Activated CD8-positive, alpha-beta T cell treated with anti-CD3 and anti-CD28 coated beads, Interleukin-2, amount 10 ng/mL, durations not matched to agents 7 days and 5 days (primary cell): ENCODE measurements at regions not wholly inside any gene's neighbourhood (a gene's known extent, or its start where the extent isn't known, plus 50 kb on each side); places are given as distances from the start of the nearest gene placed in this dataset.

Experiments used
- ATAC-seq: fragments of 150-1000 bp; cut with Tn5 transposase; one replicate; pipeline ENCODE4 v1.10.0; 2021; ENCODE audit warnings: moderate library complexity
- CTCF ChIA-PET: fragments of 350-600 bp; sonication (Branson Sonifier 250); formaldehyde crosslinking; loops from one replicate; lab custom pipeline; 2021; ENCODE audit warnings: antibody characterized with exemption; lab: Charles Lee
- POLR2A ChIA-PET: fragments of 350-600 bp; sonication (Branson Sonifier 250); formaldehyde crosslinking; loops from one replicate; lab custom pipeline; 2021; ENCODE audit warnings: antibody characterized with exemption; lab: Charles Lee
- DNase-seq: peaks from one replicate; pipeline ENCODE4 v3.0.0-alpha.2; 2020
- H3K27ac Mint-ChIP-seq: one replicate; pipeline ENCODE4 v1.8.0; 2021; ENCODE audit warnings: mild to moderate bottlenecking, mixed read lengths
- H3K27me3 Mint-ChIP-seq: one replicate; pipeline ENCODE4 v1.8.0; 2021; ENCODE audit warnings: low read depth, mixed read lengths
- H3K36me3 Mint-ChIP-seq: one replicate; pipeline ENCODE4 v1.8.0; 2021; ENCODE audit warnings: low read depth, mixed read lengths
- H3K4me1 Mint-ChIP-seq: one replicate; pipeline ENCODE4 v1.8.0; 2021; ENCODE audit warnings: low read depth, mixed read lengths
- H3K4me3 Mint-ChIP-seq: one replicate; pipeline ENCODE4 v1.8.0; 2021; ENCODE audit warnings: mild to moderate bottlenecking, mixed read lengths
- H3K9me3 Mint-ChIP-seq: one replicate; pipeline ENCODE4 v1.8.0; 2022; ENCODE audit warnings: mixed read lengths; ENCODE audit not compliant: insufficient read depth

DNA sequence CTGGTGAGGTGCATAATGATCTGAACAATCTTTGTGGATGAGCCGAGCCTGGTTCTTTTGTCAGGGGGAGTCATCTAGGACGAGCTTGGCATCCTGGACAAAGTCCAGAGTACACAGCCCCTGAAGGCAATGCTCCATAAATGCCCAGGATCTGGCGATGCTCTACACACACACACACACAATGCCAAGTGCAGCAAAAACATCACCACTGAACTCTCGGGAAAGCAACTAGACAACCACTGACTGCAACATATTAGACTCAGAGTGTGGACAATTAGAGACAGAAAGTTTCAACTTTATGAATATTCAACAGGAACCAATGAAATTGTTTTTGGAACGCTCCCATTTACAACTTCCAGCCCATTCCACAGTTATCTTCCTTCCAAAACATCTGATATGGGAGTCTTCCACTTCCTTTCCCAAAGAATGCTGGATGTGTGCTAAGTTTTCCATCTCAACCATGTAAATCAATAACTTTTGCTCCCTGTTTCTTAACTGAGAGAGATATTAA, 227.6 kb upstream of the ANKRD55 start:
- Mint-ChIP-seq H3K4me1 (no peaks in the 10 kb centered on the region), H3K36me3 (no peaks in the 10 kb centered on the region), H3K4me3 (no peak overlapping the region), H3K9me3 (no peaks in the 10 kb centered on the region), H3K27me3 (peaks cover 4% of the 10 kb centered on the region), H3K27ac (no peak overlapping the region)
- ChIA-PET POLR2A (no interaction called here), CTCF (no interaction called here)
- no peak for ATAC-seq
- DNase-seq, result no peak

DNA sequence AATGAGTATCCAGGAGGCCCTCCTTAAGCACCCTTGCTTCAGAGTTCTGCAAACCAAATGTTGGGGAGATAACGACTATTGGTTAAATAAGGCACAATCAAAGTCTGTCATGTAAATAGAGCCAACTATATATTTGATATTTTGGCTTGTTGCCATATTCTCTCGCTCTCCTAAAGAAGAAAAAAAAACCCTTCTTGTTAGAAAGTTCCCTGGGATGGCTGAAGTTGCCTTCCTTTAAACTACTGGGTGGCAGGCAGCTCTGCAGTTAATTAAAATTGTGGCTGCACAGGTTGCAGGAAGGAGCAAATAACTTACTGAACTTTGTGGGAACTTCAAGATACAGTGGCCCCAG, 227.0 kb upstream of the ANKRD55 start:
- Mint-ChIP-seq H3K36me3 (no peaks in the 10 kb centered on the region), H3K4me3 (no peak overlapping the region), H3K4me1 (no peaks in the 10 kb centered on the region), H3K27me3 (peaks cover 4% of the 10 kb centered on the region), H3K27ac (no peak overlapping the region), H3K9me3 (no peaks in the 10 kb centered on the region)
- POLR2A ChIA-PET, result no interaction called here
- no peak for ATAC-seq
- CTCF ChIA-PET, result no interaction called here
- DNase-seq, result no peak

DNA sequence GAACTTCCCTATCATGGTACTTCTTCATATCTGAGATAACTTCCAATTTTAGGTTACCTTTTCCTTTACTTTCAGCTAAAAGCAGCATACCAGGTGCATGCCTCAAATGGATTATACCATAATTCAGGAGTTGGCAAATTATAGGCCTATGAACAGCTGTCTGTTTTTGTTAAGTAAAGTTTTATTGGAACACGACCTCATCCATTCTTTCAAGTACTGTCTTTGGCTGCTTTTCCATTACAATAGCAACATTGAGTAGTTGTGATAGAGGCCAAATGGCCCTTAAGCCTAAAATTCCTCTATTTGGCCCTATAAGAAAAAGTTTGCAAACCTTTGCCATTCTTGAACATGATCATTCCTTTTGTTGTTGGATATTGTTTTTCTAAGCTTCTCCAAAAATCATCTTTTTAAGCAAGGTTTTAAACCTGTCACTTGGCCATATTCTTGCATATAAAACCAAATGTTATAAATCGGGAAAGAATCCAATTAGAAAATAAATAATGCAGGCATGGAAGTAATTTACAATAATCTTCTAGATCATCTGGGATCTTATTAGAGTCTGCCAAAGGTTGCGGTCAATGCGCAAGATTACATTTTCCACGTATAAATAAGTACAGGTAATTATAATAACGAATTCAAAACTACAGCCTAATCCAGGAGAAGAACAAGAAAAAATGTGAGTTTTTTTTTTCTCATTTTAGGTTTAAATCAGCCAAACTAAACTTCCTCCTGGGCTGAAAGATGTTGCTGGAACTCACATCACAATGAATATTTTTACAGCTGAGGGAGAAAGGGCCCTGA, 226.5 kb upstream of the ANKRD55 start:
- no peaks in the 10 kb centered on the region for H3K36me3 Mint-ChIP-seq
- H3K4me3 Mint-ChIP-seq, result no peak overlapping the region
- ChIA-PET CTCF (no interaction called here), POLR2A (no interaction called here)
- no peaks in the 10 kb centered on the region for H3K9me3 Mint-ChIP-seq
- ATAC-seq (no peak), DNase-seq (no peak)
- H3K4me1 Mint-ChIP-seq, result no peaks in the 10 kb centered on the region
- H3K27ac Mint-ChIP-seq, result no peak overlapping the region
- H3K27me3 Mint-ChIP-seq, result peaks cover 4% of the 10 kb centered on the region

DNA sequence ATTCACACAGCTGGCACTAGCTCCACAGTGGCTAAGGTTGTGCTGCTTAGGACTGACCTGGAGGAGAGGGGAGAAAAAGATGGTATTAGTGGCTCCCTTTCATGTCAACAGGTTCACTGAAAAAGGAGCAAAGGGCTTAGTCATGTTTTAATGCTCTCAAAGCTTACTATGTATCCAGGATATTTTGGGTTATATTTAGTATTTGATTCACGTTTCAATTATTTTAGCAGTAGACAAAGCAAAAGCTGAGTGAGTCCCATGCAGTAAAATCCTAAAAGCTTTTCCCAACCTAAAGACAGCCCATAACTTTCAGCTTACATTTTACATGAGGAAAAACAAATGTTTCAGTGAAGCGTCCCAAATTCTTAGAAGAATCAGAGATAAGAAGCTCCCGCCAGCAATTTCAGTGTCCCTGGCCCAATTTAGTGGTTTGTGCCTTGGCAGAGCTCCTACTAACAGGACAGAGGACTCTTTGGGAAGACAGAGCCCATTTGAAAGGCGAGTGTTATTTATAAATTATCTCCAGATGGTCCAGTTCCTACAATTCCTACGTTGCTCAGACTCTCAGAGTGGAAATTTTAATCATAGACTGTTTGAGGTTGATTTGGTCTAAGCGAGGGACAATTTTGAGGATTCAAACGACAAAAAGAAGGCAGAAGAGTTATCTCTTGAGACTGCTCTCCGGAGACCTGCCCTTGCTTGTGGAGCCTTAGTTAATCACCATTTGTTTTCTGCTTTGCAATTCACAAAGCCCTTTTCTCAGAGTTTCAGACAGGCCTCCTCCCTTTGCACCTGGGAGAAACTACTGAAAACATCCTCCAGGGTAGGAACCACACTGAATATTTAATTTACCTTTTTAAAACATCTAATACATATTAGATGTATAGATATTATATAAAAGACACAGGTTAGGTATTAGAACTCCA, 225.0 kb upstream of the ANKRD55 start:
- DNase-seq, result no peak
- H3K4me1 Mint-ChIP-seq, result peaks cover 5% of the 10 kb centered on the region
- POLR2A ChIA-PET, result no interaction called here
- no peaks in the 10 kb centered on the region for H3K9me3 Mint-ChIP-seq
- CTCF ChIA-PET, result interaction anchor here (1.5 kb wide), 1 partner anchor 187 kb away, joined by 5 read pairs; no protein-coding TSS in a partner anchor
- H3K4me3 Mint-ChIP-seq, result no peak overlapping the region
- no peak for ATAC-seq
- peaks cover 4% of the 10 kb centered on the region for H3K27me3 Mint-ChIP-seq
- H3K36me3 Mint-ChIP-seq, result no peaks in the 10 kb centered on the region
- no peak overlapping the region for H3K27ac Mint-ChIP-seq

DNA sequence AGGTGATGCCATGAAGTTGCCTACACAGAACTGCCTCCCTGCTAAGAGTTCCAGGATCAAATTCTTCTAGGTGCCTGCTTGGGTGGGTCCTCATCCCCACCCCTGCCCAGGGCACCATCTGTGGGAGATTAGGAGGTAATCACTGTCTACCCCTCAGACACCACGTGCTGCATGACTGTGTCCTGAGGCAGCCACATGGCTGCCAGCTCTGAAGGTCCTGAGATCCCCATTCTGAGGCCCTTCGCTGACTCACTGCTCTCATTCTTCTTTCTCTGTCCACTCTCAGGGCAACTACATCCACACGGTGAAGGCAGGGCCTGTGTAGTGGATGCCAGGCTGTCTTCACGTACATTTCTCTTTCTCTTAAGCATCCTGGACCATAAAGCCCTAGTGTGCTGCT, 222.9 kb upstream of the ANKRD55 start:
- Mint-ChIP-seq H3K4me3 (no peak overlapping the region), H3K9me3 (no peaks in the 10 kb centered on the region), H3K27ac (no peak overlapping the region), H3K4me1 (peaks cover 5% of the 10 kb centered on the region), H3K27me3 (peaks cover 4% of the 10 kb centered on the region), H3K36me3 (no peaks in the 10 kb centered on the region)
- ChIA-PET POLR2A (no interaction called here), CTCF (no interaction called here)
- ATAC-seq (no peak), DNase-seq (no peak)

DNA sequence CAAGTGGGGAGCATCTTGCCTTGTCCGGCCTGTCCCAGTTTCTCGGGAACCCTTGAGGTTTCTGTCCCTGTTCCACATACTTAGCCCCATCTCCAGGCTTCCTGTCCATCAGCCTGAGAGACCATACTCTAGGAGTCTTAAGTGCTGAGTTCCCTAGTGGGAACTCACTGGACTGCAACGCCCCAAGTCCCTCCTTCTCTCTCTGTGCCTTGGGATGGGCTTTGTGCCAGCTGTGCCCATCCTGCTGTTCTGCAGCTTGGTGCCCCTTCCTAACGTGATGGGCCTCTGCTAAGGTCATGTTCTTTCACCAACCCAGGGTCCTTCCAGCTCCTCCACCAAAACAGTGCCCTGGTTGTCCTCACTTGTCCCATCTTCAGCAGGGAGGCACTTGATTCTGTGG, 222.3 kb upstream of the ANKRD55 start:
- DNase-seq (no peak), ATAC-seq (no peak)
- Mint-ChIP-seq H3K27me3 (no peaks in the 10 kb centered on the region), H3K27ac (no peak overlapping the region), H3K4me1 (peaks cover 5% of the 10 kb centered on the region), H3K4me3 (no peak overlapping the region), H3K9me3 (no peaks in the 10 kb centered on the region), H3K36me3 (no peaks in the 10 kb centered on the region)
- CTCF ChIA-PET, result no interaction called here
- POLR2A ChIA-PET, result no interaction called here

DNA sequence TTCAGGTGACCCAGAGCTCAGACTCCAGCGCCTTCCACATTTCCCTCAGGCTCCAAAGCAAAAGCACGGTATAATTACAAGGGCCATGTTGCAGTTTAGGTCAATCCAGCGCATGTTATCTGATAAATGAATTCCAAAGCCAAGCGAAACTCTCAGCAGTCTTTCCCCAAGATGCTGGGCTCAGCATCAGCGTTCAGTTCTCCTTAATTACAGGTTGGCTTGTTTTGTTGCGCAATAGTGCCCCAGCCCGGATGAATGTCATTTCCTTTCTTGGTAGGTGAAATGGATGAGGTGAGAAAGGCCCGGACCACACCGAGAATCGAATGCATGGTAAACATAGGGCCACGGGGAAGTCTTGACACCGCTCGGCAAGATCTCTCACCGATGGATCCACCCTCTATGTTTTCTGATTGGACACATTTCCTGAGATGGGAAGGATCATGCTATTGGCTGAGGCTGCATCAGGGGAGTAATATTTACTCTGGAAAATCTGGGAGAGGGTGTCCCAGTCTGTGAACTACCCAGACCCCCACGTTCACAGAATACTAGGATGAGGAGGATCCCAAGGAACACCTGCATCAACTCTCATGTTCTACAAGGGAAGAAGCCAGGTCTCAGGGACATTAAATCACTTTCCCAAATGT, 221.2 kb upstream of the ANKRD55 start:
- Mint-ChIP-seq H3K36me3 (no peaks in the 10 kb centered on the region), H3K27me3 (no peaks in the 10 kb centered on the region), H3K4me3 (no peak overlapping the region), H3K27ac (no peak overlapping the region), H3K9me3 (no peaks in the 10 kb centered on the region), H3K4me1 (peaks cover 5% of the 10 kb centered on the region)
- no peak for ATAC-seq
- DNase-seq, result no peak
- ChIA-PET CTCF (no interaction called here), POLR2A (no interaction called here)

DNA sequence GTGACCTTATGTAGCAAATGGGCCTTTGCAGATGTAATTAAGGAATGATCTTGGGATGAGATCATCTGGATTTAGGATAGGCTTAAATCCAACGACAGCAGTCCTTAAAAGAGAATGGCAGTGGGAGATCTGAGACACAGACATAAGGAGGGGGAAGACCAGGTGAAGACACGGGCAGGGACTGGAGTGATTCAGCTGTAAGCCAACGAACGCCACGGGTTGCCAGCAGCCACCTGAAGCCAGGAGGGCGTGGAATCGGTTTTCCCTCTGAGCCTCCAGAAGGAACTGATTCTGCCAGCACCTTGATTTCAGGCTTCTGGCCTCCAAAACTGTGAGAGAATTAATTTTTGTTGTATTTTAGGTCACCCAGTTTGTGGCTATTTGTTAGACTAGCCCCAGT, 218.6 kb upstream of the ANKRD55 start:
- ChIA-PET CTCF (no interaction called here), POLR2A (no interaction called here)
- Mint-ChIP-seq H3K9me3 (no peaks in the 10 kb centered on the region), H3K27ac (no peak overlapping the region), H3K36me3 (no peaks in the 10 kb centered on the region), H3K4me1 (peaks cover 5% of the 10 kb centered on the region), H3K4me3 (no peak overlapping the region), H3K27me3 (no peaks in the 10 kb centered on the region)
- ATAC-seq (no peak), DNase-seq (no peak)

DNA sequence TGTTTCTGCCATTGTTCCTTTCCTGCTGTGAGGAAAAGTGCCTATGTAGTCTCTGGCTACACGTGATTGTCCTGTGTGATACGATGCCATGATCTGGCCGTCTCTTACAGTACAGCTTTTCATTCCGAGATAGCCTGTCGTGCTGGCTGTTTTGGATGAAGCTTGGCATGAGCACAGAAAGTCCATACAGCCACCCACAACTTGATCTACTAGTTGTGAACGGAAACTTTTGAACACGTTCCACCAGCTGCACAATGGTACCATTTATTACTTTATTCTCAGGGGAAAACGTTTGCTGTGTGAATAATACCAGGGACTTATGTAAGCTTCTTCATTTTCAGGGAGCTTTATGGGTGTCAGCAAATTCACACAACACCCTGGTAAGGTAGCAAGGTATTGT, 217.6 kb upstream of the ANKRD55 start:
- Mint-ChIP-seq H3K36me3 (no peaks in the 10 kb centered on the region), H3K27me3 (no peaks in the 10 kb centered on the region), H3K4me3 (no peak overlapping the region), H3K4me1 (peaks cover 5% of the 10 kb centered on the region), H3K9me3 (no peaks in the 10 kb centered on the region), H3K27ac (no peak overlapping the region)
- DNase-seq (no peak), ATAC-seq (no peak)
- ChIA-PET POLR2A (no interaction called here), CTCF (no interaction called here)

DNA sequence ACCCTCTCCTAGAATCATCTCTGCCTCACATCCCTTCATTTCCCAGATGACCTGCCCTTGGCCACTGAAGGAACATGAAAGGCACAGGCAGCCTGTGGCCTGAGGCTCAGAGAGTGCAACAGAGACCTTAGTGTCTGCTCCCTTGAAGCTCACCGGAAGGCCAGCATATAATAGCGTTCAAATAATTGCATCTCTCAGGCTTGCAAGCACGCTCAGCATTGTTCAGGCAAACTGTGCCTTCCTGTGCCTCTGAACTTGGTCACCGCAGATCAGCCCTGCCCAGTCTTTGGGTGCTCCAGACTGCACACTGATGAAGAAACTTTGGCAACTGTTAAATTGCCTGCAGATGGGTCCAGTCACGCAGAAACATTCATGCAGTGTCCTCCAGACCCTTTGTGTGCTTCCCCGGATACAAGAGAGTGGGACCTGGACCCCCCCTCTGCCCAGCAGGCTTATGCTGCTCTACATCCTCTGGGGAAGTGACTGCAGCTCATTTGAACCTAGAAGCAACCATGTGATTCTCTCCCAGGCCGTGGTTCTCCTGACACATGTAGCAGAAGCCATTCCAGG, 216.0 kb upstream of the ANKRD55 start:
- no peaks in the 10 kb centered on the region for H3K36me3 Mint-ChIP-seq
- H3K27ac Mint-ChIP-seq, result no peak overlapping the region
- ChIA-PET CTCF (no interaction called here), POLR2A (no interaction called here)
- H3K4me1 Mint-ChIP-seq, result peaks cover 4% of the 10 kb centered on the region
- ATAC-seq (no peak), DNase-seq (no peak)
- H3K27me3 Mint-ChIP-seq, result no peaks in the 10 kb centered on the region
- H3K4me3 Mint-ChIP-seq, result no peak overlapping the region
- no peaks in the 10 kb centered on the region for H3K9me3 Mint-ChIP-seq

DNA sequence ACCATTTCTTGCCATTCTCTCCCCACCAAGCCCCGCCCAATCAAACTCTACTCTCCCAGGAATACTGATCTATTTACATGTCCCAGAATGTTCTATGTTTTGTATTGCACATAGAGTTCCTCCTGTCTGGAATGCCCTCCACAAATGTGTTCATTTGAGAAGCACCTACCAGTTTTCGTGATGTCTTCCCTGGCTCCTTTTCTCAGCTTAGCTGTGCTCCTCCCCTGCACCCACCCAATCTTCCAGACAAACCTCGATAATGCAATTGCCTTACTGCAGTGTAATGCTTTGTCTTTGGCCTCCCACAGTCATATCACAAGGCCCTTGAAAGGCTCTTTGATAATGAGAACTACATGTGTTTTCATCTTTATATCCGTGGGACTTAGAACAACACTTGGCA, 214.5 kb upstream of the ANKRD55 start:
- ChIA-PET POLR2A (no interaction called here), CTCF (no interaction called here)
- Mint-ChIP-seq H3K4me3 (no peak overlapping the region), H3K9me3 (no peaks in the 10 kb centered on the region), H3K4me1 (no peaks in the 10 kb centered on the region), H3K27me3 (no peaks in the 10 kb centered on the region), H3K36me3 (no peaks in the 10 kb centered on the region), H3K27ac (no peak overlapping the region)
- ATAC-seq (no peak), DNase-seq (no peak)
